KBM-7 (cell line): ENCODE measurements at regions not wholly inside any gene's neighbourhood (a gene's known extent, or its start where the extent isn't known, plus 50 kb on each side); places are given as distances from the start of the nearest gene placed in this dataset.

ENCODE experiments used
- DNase-seq: peaks from one replicate; pipeline ENCODE4 v3.0.0-alpha.2; 2015
- in situ Hi-C: fragments of 300-500 bp; cut with MboI; formaldehyde crosslinking; loops from 2 replicates; pipeline ENCODE4 v1.14.3; 2020; ENCODE audit warnings: low sequenced_read_pairs, low pct_unique_long_range_greater_than_20kb, mixed read lengths

- DNase-seq: no peak
- in situ Hi-C loops: no loop called here
Measured at GRCh38 chr10:111739874-111740139, 443.8 kb downstream of the GPAM start.

DNA sequence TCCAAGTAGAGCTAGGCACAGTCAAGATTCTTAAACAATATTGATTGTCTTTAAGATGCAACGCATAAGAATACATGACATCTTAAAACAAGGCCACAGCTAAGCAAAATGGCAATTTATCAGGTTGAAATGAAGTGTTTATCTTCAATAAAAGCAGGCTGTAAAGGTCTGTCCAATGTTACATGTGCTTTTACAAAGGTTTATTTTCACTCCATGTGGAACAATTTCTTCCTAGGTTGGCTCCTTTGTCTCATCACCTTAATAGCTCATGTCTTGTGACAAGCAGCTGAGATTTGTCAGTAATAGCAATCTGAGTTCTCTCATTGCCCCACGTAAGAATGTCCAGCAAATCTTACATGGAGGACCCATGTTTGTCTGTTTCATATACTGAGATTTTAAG lies 437.6 kb downstream of the GPAM start:
- no peak for DNase-seq
- in situ Hi-C loops: no loop called here

GRCh38 chr10:111747751-111748150 lies 435.8 kb downstream of the GPAM start:
- in situ Hi-C loops: no loop called here
- no peak for DNase-seq

GRCh38 chr10:111748184-111748583 lies 435.4 kb downstream of the GPAM start:
- DNase-seq: no peak
- in situ Hi-C loops: no loop called here

DNA sequence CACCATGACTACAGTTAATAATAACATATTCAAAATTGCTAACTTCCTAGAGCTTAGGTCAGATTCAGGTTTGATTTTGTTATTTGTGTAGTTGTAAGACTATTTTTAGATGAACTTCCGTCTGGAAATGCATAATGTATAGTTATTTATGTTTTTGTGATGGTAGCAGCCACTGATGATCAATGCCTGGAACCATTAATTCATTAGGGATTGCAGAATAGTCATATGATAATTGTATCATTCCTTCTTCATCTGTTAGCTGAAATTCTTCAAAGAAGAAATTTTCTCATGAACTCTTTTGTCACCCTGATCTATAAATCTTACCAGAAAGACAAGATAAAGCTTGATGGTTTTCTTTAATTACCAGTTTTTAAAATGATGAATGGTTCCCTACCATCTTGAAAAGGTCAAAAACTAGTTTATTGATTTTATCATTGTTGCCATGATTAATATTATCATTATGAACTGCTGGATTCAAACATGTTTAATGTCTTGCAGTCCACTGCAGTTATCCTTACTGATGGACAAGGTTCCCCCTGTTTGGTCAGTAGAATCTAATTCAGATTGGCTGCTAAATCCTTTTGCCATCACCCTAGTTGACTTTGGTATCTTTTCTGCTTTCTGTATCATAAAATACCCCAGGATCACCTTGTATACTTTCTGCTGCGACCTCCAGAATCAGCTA lies 433.3 kb downstream of the GPAM start:
- DNase-seq: no peak
- in situ Hi-C loops: no loop called here

GRCh38 chr10:111756217-111757061 lies 427.1 kb downstream of the GPAM start:
- DNase-seq: peak; percentile 37
- in situ Hi-C loops: no loop called here

DNA sequence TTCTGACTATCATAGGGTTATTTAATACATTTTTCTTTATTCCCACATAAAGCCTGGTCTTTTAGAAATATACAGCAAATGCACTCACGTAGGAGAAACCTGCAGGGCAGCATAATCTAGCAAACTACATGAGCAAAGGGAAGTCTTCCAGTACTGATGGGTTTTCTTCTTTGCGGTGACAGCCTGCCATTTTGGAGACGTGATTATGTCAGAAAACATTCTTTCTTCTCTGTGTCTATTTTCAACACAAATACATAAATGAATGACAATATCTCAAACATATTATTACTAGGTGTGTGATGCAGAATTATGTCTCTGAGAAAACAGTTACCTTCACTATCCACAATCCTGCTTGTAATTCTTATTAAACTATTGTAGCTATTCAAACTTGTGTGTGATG lies 425.0 kb downstream of the GPAM start:
- in situ Hi-C loops: no loop called here
- DNase-seq: no peak

GRCh38 chr10:111762114-111762513 lies 421.5 kb downstream of the GPAM start:
- no peak for DNase-seq
- in situ Hi-C loops: no loop called here

DNA sequence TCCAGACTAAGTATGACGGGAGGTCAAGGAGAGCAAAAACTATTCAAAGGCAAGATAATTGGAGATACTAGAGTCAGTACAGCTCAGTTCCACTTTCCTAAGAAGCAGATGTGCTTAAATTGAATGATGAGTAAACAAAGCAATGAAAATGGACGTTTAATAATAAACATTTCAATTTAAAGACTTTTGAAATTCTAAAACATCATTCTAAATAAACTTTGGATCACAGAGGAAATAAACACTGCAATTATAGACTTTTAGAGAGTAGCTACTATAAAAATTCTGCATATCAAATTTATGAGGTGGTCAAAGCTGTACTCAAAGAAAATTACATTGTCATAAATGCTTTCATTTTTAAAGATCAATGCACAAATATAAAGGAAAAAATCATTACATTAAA lies 418.3 kb downstream of the GPAM start:
- in situ Hi-C loops: no loop called here
- DNase-seq: no peak

DNA sequence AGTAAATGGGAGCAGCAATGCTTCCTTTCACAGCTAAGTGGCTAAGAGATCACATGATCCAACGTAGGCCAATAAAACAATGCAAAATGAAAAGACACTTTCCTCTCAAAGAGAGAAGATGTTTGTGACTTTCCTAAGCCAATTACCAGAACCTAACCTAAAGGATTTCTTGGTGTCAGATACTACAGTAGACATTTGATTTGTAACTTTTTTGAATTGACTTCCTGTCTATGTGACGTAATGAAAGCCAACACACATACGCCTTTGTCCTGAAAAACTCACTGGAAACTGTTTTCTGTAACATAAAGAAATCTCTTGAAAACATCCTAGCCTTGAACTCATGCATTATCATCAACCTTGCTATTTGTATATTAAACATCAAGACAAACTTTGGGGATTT lies 417.1 kb downstream of the GPAM start:
- in situ Hi-C loops: no loop called here
- no peak for DNase-seq

GRCh38 chr10:111767661-111768060 lies 415.9 kb downstream of the GPAM start:
- in situ Hi-C loops: no loop called here

GRCh38 chr10:111773950-111774349 lies 409.6 kb downstream of the GPAM start:
- in situ Hi-C loops: no loop called here
- no peak for DNase-seq

More at GRCh38 chr10:111767661-111768060, 415.9 kb downstream of the GPAM start:
- no peak for DNase-seq

DNA sequence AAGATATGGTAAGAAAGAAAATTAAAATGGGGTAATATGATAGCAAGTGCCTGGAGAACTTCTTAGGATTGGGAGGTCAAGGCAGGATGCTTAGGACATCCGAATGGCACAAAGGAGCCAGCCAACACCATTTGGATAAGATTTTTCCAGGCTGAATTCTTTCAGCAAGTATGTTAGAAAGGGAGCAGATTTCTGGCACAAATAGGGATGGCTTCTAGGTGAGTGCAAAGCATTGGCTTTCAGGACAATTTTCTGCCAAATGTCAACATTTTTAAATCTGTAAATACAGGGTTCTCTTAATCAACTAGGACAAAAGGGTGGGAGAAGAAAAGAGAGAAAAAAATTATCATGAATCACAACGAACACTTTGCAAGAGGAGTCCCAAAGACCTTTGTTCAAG lies 409.1 kb downstream of the GPAM start:
- in situ Hi-C loops: no loop called here
- no peak for DNase-seq

DNA sequence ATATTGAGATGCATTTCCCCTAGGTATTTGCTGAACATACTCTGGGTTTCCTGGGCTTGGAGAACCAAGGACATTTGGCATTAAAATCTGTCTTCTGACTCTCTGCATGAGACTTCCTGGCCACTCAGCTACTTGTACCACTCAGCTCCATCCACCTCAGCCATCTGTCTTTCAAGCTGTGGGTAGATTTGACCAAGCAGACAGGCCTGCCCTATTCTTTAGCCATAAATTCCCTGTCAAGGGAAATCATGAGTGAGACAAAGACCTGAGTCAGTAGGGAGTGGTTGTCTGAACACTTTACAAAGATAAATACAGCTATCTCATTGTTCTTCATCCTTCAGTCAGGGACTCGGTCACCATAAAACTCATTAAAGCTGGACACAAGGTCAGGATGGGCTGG lies 399.1 kb downstream of the GPAM start:
- DNase-seq: no peak
- in situ Hi-C loops: no loop called here

GRCh38 chr10:111784946-111785465 lies 398.6 kb downstream of the GPAM start:
- no peak for DNase-seq
- in situ Hi-C loops: no loop called here

DNA sequence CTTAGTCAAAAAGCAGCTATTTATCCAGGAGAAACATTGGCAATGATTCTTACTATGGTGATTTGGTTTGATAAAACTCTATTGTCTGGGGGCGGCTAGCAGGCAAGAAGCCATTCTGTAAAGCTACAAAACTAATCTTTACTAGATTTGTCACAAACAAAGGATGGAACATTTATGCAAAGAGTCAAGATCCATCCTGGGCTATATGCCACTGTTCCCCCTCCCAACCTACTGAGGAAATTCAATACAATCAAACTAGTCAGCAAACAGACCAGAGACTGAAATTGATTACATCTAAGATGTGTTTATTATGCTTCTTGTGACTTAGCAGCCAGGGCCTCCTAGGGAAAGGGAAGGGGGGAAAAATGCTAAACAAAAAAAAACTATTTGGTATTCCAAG lies 397.6 kb downstream of the GPAM start:
- in situ Hi-C loops: no loop called here
- DNase-seq: no peak

GRCh38 chr10:111789821-111790220 lies 393.7 kb downstream of the GPAM start:
- DNase-seq: no peak
- in situ Hi-C loops: no loop called here

GRCh38 chr10:111801841-111802240 lies 381.7 kb downstream of the GPAM start:
- in situ Hi-C loops: no loop called here
- no peak for DNase-seq

DNA sequence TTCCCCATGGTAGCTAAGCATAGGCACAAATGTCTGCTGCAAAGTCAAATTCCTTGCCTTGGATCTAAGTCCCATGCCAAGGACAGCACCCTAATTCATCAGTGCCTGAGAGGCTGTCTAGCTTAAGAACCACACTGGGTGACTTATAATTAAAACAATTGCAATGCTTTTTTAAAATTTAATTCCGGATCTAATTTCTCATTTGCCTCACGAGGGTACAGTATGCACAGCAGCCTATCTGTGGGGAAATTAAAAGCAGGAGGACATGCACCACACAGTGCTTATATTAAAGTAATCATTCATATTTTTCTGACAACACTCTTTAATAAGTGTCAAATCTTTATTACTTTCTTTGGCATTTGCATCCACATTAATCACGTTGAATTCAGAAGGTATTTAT lies 378.8 kb downstream of the GPAM start:
- no peak for DNase-seq
- in situ Hi-C loops: no loop called here

GRCh38 chr10:111811517-111811916 lies 372.0 kb downstream of the GPAM start:
- in situ Hi-C loops: no loop called here
- no peak for DNase-seq

DNA sequence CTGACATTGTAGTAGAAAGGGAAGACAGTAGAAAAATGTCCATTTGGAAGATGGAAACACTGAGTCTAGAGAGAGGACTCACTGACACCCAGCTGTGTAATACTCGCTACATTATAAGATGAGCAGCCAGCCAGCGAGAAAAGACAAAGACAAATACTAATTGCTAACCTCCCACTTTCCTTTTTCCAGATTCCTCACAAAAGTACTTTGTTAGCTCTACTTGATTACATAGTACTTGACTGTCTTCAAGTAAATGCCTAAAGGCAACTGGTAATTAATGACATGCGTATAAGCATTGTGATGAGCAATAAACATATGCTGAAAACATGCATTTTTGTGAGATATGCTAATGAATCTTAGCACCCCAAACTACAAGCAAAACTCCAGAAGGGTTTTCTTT lies 363.1 kb downstream of the GPAM start:
- no peak for DNase-seq
- in situ Hi-C loops: no loop called here
